IPS-18c (cell line): ENCODE measurements at regions not wholly inside any gene's neighbourhood (a gene's known extent, or its start where the extent isn't known, plus 50 kb on each side); places are given as distances from the start of the nearest gene placed in this dataset.

ENCODE experiments used
- H3K4me3 ChIP-seq: 2 replicates; pipeline ENCODE4 v1.7.0; 2013; ENCODE audit warnings: low read depth, mild to moderate bottlenecking, low read length, moderate library complexity; ENCODE audit not compliant: insufficient read depth
- H3K9me3 ChIP-seq: one replicate; pipeline ENCODE4 v1.6.1; 2013; ENCODE audit warnings: mild to moderate bottlenecking, low read length, moderate library complexity; ENCODE audit not compliant: control insufficient read depth, insufficient read depth

- Histone ChIP-seq H3K4me3 (no peak overlapping the region), H3K9me3 (no peaks in the 10 kb centered on the region)
Measured at GRCh38 chr12:98438656-98439230, 76.6 kb upstream of the TMPO start.

- H3K4me3 ChIP-seq: no peak overlapping the region
- H3K9me3 ChIP-seq: no peaks in the 10 kb centered on the region
Measured at GRCh38 chr12:98439471-98439951, 75.9 kb upstream of the TMPO start.

DNA sequence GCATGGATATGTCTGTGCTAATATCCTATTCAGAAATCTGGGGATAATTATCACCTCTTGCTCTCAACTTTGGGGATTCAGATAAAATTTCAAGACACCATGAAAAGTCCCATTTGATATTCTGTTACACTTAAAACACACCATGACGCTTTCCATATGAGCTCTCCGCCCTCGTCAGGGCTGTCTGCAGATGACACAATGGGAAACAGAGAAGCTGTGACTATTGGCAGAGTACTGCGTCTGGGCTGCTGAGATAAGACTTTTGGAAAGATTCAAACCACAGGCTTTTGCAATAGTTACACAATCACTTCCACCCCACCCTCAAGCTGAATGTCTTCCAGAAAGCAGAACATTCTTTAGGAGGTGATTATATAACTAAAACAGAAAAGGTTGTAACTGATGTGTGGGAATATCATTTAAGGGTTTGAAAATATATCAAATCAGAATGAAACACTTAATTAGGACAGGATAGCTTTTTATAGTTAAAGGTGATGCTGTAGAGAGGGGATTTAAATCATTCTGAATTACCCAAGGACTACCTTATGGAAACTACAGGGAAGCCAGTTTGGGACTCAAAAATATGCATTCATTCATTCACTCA lies 75.3 kb upstream of the TMPO start:
- no peaks in the 10 kb centered on the region for H3K9me3 ChIP-seq
- no peak overlapping the region for H3K4me3 ChIP-seq

GRCh38 chr12:98446060-98446459 lies 69.3 kb upstream of the TMPO start:
- Histone ChIP-seq H3K9me3 (no peaks in the 10 kb centered on the region), H3K4me3 (no peak overlapping the region)

DNA sequence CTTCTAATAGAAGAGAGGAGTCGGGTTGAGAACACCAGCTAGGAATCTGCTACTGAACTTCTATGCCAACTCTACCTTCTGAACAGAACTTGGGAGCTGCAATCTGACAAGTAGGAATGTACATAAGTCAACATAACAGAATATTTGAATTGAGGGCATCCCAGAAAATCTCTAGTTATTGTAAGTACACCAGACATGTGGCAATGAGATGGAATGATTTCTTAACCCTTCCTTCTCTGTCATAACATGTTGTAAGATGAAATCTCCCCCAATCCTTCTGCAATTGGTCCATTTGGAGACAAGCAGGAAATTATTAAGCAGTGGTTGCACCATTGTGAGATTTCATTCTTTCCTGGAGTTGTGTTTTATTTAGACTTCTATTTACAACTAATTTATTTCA lies 68.7 kb upstream of the TMPO start:
- Histone ChIP-seq H3K4me3 (no peak overlapping the region), H3K9me3 (no peaks in the 10 kb centered on the region)

DNA sequence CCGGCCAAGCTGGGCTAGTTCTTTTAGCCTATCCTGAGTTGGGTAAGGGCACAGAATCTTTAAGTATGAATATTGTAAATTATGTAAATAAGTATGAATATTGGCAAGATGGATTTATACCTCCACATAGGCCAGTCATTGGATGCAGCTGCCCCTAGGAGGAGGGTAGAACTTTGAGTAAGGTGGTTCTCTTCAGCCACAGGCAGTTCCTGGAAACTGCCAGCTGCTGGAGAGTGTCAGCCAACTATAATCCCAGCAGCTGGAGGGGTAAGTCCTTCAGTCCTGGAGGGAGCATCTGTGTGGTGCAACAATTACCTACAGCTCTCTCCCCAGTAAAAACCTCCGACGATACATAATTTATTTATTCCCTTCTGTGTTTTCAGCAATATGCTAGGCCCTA lies 65.8 kb upstream of the TMPO start:
- Histone ChIP-seq H3K9me3 (no peaks in the 10 kb centered on the region), H3K4me3 (no peak overlapping the region)

- Histone ChIP-seq H3K9me3 (no peaks in the 10 kb centered on the region), H3K4me3 (no peak overlapping the region)
Measured at GRCh38 chr12:98453070-98453469, 62.3 kb upstream of the TMPO start.

DNA sequence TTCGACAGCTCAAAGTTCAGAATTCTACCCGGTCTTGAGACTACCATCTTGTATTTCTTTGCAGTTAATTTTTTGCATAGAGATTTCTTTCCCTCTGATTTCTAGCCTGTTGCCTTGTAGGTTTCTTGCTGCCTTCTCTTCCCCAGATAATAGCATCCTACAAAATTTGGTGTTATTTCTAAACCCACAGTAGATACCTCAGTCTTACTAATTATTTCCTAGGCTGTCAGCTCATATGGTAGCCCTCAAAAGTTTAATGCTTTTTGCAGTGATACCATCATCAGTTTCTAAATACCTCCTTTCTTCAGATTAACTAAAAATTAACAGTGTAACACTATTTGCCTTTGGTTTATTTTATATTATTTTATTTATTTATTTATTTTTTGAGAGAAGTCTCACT lies 61.9 kb upstream of the TMPO start:
- no peak overlapping the region for H3K4me3 ChIP-seq
- H3K9me3 ChIP-seq: no peaks in the 10 kb centered on the region

DNA sequence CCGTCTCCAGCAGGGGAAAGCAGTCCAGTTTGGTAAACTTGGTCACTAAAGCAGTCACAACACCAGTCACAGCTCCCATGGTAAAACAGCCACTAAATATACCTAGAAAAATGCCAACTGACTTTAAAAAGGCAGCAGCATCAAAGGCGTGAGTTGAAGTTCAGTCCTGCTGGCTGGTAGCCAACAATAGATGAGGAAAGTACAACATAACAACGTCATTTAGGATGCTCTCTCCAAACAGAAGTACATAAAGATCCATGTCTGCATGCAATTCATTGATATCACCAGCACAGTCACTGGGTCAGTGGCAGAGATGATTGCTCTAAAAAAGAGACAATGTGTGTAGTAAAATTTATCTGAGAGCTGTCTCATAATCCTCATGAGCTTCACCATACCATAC lies 59.3 kb upstream of the TMPO start:
- no peaks in the 10 kb centered on the region for H3K9me3 ChIP-seq
- H3K4me3 ChIP-seq: no peak overlapping the region

DNA sequence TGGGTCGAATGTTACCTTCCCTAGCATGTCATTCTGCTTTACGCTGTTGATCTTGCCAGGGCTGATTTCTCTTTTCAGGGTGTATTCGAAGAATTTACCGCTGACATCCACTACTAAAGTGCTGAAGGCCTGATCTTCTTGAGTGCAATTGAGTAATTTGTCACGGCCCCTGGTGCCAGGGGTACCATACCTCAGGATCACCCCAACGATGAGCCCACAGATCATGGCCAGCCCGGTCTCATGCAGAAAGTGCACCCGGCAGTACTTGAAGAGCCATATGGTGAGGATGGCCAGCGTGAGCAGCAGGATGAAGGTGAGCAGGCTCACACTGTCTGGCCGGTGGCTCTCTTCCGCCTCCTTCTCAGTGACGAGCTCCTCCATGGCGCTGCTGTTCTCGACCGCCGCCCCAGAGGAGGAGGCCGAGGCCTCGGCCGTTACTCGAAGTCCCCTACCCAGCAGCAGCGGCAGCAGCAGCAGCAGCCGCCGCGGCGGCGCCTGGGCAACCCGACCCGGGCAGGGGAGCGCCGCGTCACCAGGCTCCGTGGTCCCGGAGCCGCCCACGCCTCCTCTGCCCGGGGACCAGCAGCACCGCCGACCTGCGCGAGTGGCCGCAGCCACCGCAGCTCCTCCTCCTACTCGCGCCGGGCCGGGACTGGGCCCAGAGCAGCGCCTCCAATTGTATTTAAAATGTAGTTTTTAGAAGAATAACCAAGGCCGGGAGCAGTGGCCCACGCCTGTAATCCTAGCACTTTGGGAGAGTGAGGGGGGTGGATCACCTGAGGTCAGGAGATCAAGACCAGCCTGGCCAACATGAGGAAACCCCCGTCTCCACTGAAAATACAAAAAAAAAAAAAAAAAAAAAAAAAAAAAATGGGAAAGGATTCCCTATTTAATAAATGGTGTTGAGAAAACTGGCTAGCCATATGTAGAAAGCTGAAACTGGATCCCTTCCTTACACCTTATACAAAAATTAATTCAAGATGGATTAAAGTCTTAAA lies 58.5 kb upstream of the TMPO start:
- Histone ChIP-seq H3K4me3 (peak overlapping the region; percentile 40; the same call in 1 of the 2 replicates), H3K9me3 (no peaks in the 10 kb centered on the region)

DNA sequence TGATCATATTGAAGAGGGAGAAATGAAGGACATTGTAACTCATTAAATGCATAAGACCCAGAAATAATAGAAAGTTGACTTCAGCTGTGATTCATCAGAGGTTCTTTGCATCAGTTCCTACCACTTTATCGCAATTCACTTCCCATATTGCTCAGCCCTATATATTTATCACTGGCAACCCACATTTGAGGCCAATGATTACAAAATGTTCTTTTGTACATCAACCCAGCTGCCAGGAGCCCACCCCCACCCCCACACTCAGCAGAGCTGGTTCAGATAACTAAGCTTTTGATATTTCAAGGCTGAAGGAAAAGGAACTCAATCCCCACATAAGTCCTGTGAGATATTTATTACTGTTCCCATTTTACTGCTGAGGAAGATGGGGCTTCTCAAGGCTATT lies 51.2 kb upstream of the TMPO start:
- no peak overlapping the region for H3K4me3 ChIP-seq
- no peaks in the 10 kb centered on the region for H3K9me3 ChIP-seq

DNA sequence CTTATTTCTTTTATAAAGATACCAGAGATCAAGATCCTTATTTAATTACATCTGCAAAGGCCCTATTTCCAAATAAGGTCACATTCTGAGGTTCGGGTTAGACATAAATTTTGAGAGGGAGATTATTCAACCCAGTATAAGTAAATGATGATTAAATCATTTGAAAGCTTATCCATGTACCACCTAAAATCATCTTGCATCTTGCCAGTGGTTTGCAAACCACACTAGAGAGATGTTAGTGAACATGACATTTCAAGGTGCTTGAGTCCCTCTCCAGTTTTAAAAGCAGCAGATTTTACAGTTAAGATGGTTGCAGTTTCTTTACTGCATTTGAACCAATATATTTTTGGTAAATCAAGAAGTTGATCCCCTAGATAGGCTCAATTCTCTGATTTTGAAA lies 49.9 kb upstream of the TMPO start:
- H3K9me3 ChIP-seq: no peaks in the 10 kb centered on the region
- H3K4me3 ChIP-seq: no peak overlapping the region
